K562 (cell line): ENCODE measurements at regions not wholly inside any gene's neighbourhood (a gene's known extent, or its start where the extent isn't known, plus 50 kb on each side); places are given as distances from the start of the nearest gene placed in this dataset.

ENCODE experiments used
- ATAC-seq: fragments of 200-7000 bp; cut with Tn5 transposase; 3 replicates; pipeline ENCODE4 v1.9.1; 2020; ENCODE audit warnings: moderate library complexity
- BruUV-seq: library from RNA; stranded (reverse); fragments of 400-500 nt; replicated peaks from 2 replicates; lab custom pipeline; 2021; lab: Mats Ljungman, UMichigan
- CTCF ChIA-PET: fragments of 300-600 bp; formaldehyde crosslinking; extraction: SDS; loops from one replicate; lab custom pipeline; 2021; ENCODE audit warnings: low intra/inter-chr PET ratio; lab: Yijun Ruan, JAX
- POLR2A ChIA-PET: fragments of 300-600, 350-650 bp; sonication (Branson Sonifier 250); formaldehyde crosslinking; extraction: SDS; loops from one replicate; lab custom pipeline; 2021; ENCODE audit warnings: antibody characterized with exemption, inconsistent platforms; lab: Yijun Ruan, JAX
- DNase-seq, 4 experiments: peaks; one replicate each; pipeline versions ENCODE4 v3.0.0 to v3.0.0-alpha.2; 2011 to 2018; ENCODE audit warnings: low spot score in 3 of 4, mixed read lengths in 3 of 4; ENCODE audit errors: extremely low read depth in 1 of 4
- FAIRE-seq: peaks from 2 replicates; lab custom pipeline; 2011; peaks lifted over from hg19 to GRCh38; lab: Jason Lieb, UNC
- H2AFZ ChIP-seq: 2 replicates; pipeline ENCODE4 v1.6.0; 2011; ENCODE audit warnings: low read depth, low read length, control low read depth, inconsistent platforms
- H3K27ac ChIP-seq: fragments of 200-600 bp; 3 replicates; pipeline ENCODE4 v1.8.0; 2011; ENCODE audit warnings: low read depth, mild to moderate bottlenecking, control low read depth, inconsistent platforms, low read length, moderate library complexity, mixed read lengths; ENCODE audit errors: extremely low read depth
- H3K27me3 ChIP-seq, 2 experiments: fragments of 300-600 bp in 1 of 2; 2 replicates in 1 of 2; 3 replicates in 1 of 2; pipeline versions ENCODE4 v1.6.0 to v1.8.0; 2011; ENCODE audit warnings: inconsistent platforms in 2 of 2, low read length in 2 of 2, mild to moderate bottlenecking in 1 of 2, mixed read lengths in 1 of 2, moderate library complexity in 1 of 2; ENCODE audit not compliant: control insufficient read depth in 2 of 2, insufficient read depth in 2 of 2
- H3K36me3 ChIP-seq: fragments of 300-600 bp; 3 replicates; pipeline ENCODE4 v1.8.0; 2011; ENCODE audit warnings: mild to moderate bottlenecking, low read length, inconsistent platforms; ENCODE audit not compliant: control insufficient read depth, insufficient read depth
- H3K4me1 ChIP-seq, 2 experiments: fragments of 200-600 bp in 1 of 2; replicated peaks in 1 of 2; 2 replicates in 1 of 2; 3 replicates in 1 of 2; pipeline versions ENCODE4 v1.5.1 to v1.8.0; 2011; ENCODE audit warnings: inconsistent platforms in 2 of 2, low read length in 2 of 2, mild to moderate bottlenecking in 1 of 2, mixed read lengths in 1 of 2, moderate library complexity in 1 of 2; ENCODE audit not compliant: control insufficient read depth in 2 of 2, insufficient read depth in 2 of 2
- H3K4me2 ChIP-seq: 2 replicates; pipeline ENCODE4 v1.6.1; 2011; ENCODE audit warnings: low read length, control low read depth, inconsistent platforms, mixed read lengths; ENCODE audit not compliant: insufficient read depth
- H3K4me3 ChIP-seq: fragments of 200-600 bp; sonication (generic), shearing (Covaris generic); 2 replicates; pipeline ENCODE4 v1.5.1; 2016; ENCODE audit warnings: control low read depth, inconsistent platforms
- H3K79me2 ChIP-seq: fragments of 200-600 bp; 3 replicates; pipeline ENCODE4 v1.8.0; 2011; ENCODE audit warnings: low read length, inconsistent platforms; ENCODE audit not compliant: control insufficient read depth, insufficient read depth
- H3K9ac ChIP-seq, 2 experiments: 2 replicates each; pipeline versions ENCODE4 v1.6.0 to v1.6.1; 2011; ENCODE audit warnings: low read depth in 2 of 2, low read length in 2 of 2, control low read depth in 1 of 2, inconsistent platforms in 1 of 2, mild to moderate bottlenecking in 1 of 2, mixed read lengths in 1 of 2; ENCODE audit not compliant: insufficient read depth in 1 of 2
- H3K9me1 ChIP-seq: one replicate; pipeline ENCODE4 v1.6.0; 2011; ENCODE audit warnings: inconsistent platforms, mild to moderate bottlenecking, low read length, moderate library complexity; ENCODE audit not compliant: control insufficient read depth, insufficient read depth
- H3K9me3 ChIP-seq: replicated peaks from 2 replicates; pipeline ENCODE4 v1.5.1; 2011; ENCODE audit warnings: low read depth, low read length, inconsistent platforms; ENCODE audit not compliant: control insufficient read depth, insufficient read depth
- H4K20me1 ChIP-seq: replicated peaks from 2 replicates; pipeline ENCODE4 v1.6.1; 2011; ENCODE audit warnings: low read length, inconsistent platforms, mixed read lengths; ENCODE audit not compliant: control insufficient read depth, insufficient read depth
- GTF2A2 ChIP-seq: IDR thresholded peaks from 2 replicates; pipeline ENCODE4 v1.6.1; 2016; ENCODE audit warnings: mild to moderate bottlenecking, missing genetic modification characterization, missing compliant biosample characterization
- IFI16 ChIP-seq: fragments of 250-450 bp; sonication (Bioruptor Pico); IDR thresholded peaks from 2 replicates; pipeline ENCODE4 v2.1.2; 2022; ENCODE audit warnings: mild to moderate bottlenecking, inconsistent platforms
- L3MBTL2 ChIP-seq: fragments of 450-650 bp; IDR thresholded peaks from 2 replicates; pipeline ENCODE4 v1.6.1; 2016; ENCODE audit warnings: mild to moderate bottlenecking, moderate library complexity
- MNT ChIP-seq, 2 experiments: fragments of 450-650 bp; conservative IDR thresholded peaks; 2 replicates each; pipeline ENCODE4 v1.6.1; 2017; ENCODE audit warnings: mild to moderate bottlenecking in 2 of 2, moderate library complexity in 2 of 2
- NEUROD1 ChIP-seq: fragments of 150-350 bp; IDR thresholded peaks from 2 replicates; pipeline ENCODE4 v1.6.1; 2014; ENCODE audit warnings: borderline replicate concordance, low read length, low read depth; ENCODE audit not compliant: partially characterized antibody
- RFX7 ChIP-seq: fragments of 250-450 bp; sonication (Bioruptor Pico); IDR thresholded peaks from 2 replicates; pipeline ENCODE4 v1.5.1; 2021; ENCODE audit warnings: mild to moderate bottlenecking
- SMAD1 ChIP-seq: fragments of 150-350 bp; IDR thresholded peaks from 2 replicates; pipeline ENCODE4 v1.6.1; 2014; ENCODE audit warnings: low read length, low read depth; ENCODE audit not compliant: partially characterized antibody
- SMARCB1 ChIP-seq: IDR thresholded peaks from 2 replicates; pipeline ENCODE4 v1.6.1; 2011; ENCODE audit warnings: improper control_type of control experiment, low read depth; ENCODE audit not compliant: insufficient read length
- TCF7 ChIP-seq: sonication (generic); IDR thresholded peaks from 2 replicates; pipeline ENCODE4 v1.6.1; 2016; ENCODE audit warnings: antibody characterized with exemption, borderline replicate concordance
- TCFL5 ChIP-seq: fragments of 250-450 bp; sonication (Bioruptor Pico); conservative IDR thresholded peaks from 2 replicates; pipeline ENCODE4 v1.6.1; 2021; ENCODE audit warnings: mild to moderate bottlenecking, moderate library complexity, matching md5 sums
- WGBS: fragments of 100-300 bp; shearing (Covaris generic); methylation state at CpG from one replicate; pipeline ENCODE4 v1.1.6; 2016; ENCODE audit warnings: low coverage, mixed read lengths; ENCODE audit not compliant: insufficient coverage; ENCODE audit errors: missing lambda C conversion rate; 5-methylcytosine and 5-hydroxymethylcytosine counted together
- in situ Hi-C: fragments of 300-500 bp; cut with MboI; formaldehyde crosslinking; loops from 4 replicates; pipeline ENCODE4 v1.15.0; 2018; ENCODE audit warnings: inconsistent platforms, mixed read lengths
- intact Hi-C: fragments of 100-400 bp; cut with micrococcal nuclease; formaldehyde crosslinking; loops from 2 replicates; pipeline ENCODE4 v1.14.2; 2022

- Histone ChIP-seq H3K4me1 (no peaks in the 10 kb centered on the region), H3K27me3 (no peaks in the 10 kb centered on the region), H4K20me1 (no peaks in the 10 kb centered on the region), H2AFZ (no peak overlapping the region), H3K9ac (no peak overlapping the region), H3K36me3 (no peaks in the 10 kb centered on the region), H3K9me1 (no peaks in the 10 kb centered on the region), H3K27ac (no peak overlapping the region), H3K4me2 (no peak overlapping the region), H3K9me3 (no peaks in the 10 kb centered on the region), H3K4me3 (no peak overlapping the region)
- intact Hi-C loops (no loop called here), in situ Hi-C loops (no loop called here)
- CTCF ChIA-PET, result no interaction called here
- ATAC-seq, result no peak
- POLR2A ChIA-PET, result no interaction called here
- DNase-seq, result no peak
- no peak for FAIRE-seq
- TF ChIP-seq L3MBTL2 (no peak), TCF7 (no peak), GTF2A2 (tag) (no peak), SMARCB1 (no peak), IFI16 (CRISPR knock-in tag) (no peak), SMAD1 (no peak), TCFL5 (CRISPR knock-in tag) (no peak), MNT (conservative IDR thresholded peaks at IDR 0.05) (no peak), NEUROD1 (no peak), RFX7 (CRISPR knock-in tag) (no peak)
- TF ChIP-seq, all 486 proteins: peak for 0
- no peaks in the 10 kb centered on the region for H3K79me2 ChIP-seq
- 0% methylated on average over 1 of the region's 1 CpG for WGBS
- no TSS peak for BruUV-seq
These were observed 1070.9 kb upstream of the FANCL start for GRCh38 chr2:59312029-59312428.
